Thymus (tissue), 11 donors: ENCODE measurements at regions not wholly inside any gene's neighbourhood (a gene's known extent, or its start where the extent isn't known, plus 50 kb on each side); places are given as distances from the start of the nearest gene placed in this dataset.

Experiments used
- DNase-seq, 9 donors: peaks; one replicate each; pipeline ENCODE4 v3.0.0-alpha.2; 2013; ENCODE audit warnings: low spot score in 9 of 9, low read depth in 6 of 9, missing footprints in 1 of 9
- H3K27ac ChIP-seq, 2 donors: one replicate each; pipeline ENCODE4 v1.5.1; 2013; ENCODE audit warnings: control low read depth in 1 of 2, low read depth in 1 of 2, low read length in 1 of 2, mild to moderate bottlenecking in 1 of 2, moderate library complexity in 1 of 2
- H3K27me3 ChIP-seq, 2 donors: one replicate each; pipeline ENCODE4 v1.5.1; 2013; ENCODE audit warnings: low read length in 1 of 2; ENCODE audit not compliant: control insufficient read depth in 2 of 2, insufficient read depth in 1 of 2
- H3K36me3 ChIP-seq, 2 donors: one replicate each; pipeline ENCODE4 v1.5.1; 2013; ENCODE audit warnings: low read length in 1 of 2, mild to moderate bottlenecking in 1 of 2, moderate library complexity in 1 of 2; ENCODE audit not compliant: control insufficient read depth in 2 of 2, insufficient read depth in 2 of 2
- H3K4me1 ChIP-seq, 2 donors: one replicate each; pipeline ENCODE4 v1.5.1; 2013; ENCODE audit warnings: low read length in 2 of 2; ENCODE audit not compliant: control insufficient read depth in 2 of 2, insufficient read depth in 2 of 2
- H3K4me3 ChIP-seq, 2 donors: one replicate each; pipeline ENCODE4 v1.5.1; 2013; ENCODE audit warnings: low read length in 2 of 2, control low read depth in 1 of 2, mild to moderate bottlenecking in 1 of 2
- H3K9me3 ChIP-seq, 2 donors: one replicate each; pipeline ENCODE4 v1.5.1; 2013; ENCODE audit warnings: low read length in 1 of 2, mild to moderate bottlenecking in 1 of 2; ENCODE audit not compliant: control insufficient read depth in 2 of 2, insufficient read depth in 1 of 2
- WGBS: extraction: QIAGEN DNeasy Blood & Tissue Kit; methylation state at CpG from one replicate; pipeline ENCODE4 v1.1.7; 2013; 5-methylcytosine and 5-hydroxymethylcytosine counted together
- donor health status: healthy.

DNA sequence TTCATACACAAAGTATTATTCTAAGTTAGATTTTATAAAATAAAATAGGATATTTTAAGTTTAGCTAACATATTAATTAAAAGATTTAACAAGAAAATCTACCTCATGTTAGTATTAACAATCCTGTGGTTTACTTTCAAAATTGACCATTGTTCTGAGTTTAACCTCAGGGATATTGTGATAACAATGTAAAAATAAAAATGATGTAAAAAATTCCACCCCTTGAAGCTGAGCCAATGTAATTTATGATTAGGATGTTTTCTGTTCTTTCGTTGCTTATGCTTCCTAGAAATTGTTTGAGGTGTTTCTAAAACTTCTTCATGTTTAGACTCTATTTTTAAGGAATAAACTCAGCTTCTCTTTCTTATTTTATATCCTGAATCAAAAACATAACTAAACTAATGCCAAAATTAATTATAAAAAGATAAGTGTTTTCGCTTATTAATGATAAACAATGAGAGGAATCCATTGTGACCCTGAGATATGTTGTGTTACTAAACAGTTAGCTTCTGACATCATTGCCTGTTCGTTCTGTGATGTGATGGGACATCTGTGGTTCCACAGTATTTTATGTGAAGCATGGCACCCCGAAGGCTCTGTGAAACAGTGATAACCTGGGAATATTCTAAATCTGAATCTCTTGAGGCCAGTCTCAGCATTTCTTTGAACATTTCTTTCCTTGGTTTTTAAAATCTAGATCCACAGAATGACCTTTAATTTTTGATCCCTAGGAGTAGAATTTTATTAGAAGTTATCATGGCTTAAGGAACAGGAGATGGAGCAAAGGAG, 340.8 kb downstream of the ARL4A start:
- no peak overlapping the region for H3K27ac ChIP-seq
- H3K4me1 ChIP-seq, result no peaks in the 10 kb centered on the region
- WGBS, result 86% methylated on average over 4 of the region's 4 CpGs
- H3K9me3 ChIP-seq, result no peaks in the 10 kb centered on the region
- no peak for DNase-seq
- H3K36me3 ChIP-seq, result no peaks in the 10 kb centered on the region
- no peaks in the 10 kb centered on the region for H3K27me3 ChIP-seq
- no peak overlapping the region for H3K4me3 ChIP-seq

- 85% methylated on average over 2 of the region's 2 CpGs for WGBS
- Histone ChIP-seq H3K9me3 (no peaks in the 10 kb centered on the region), H3K4me3 (no peak overlapping the region), H3K27ac (no peak overlapping the region), H3K4me1 (no peaks in the 10 kb centered on the region), H3K36me3 (no peaks in the 10 kb centered on the region), H3K27me3 (no peaks in the 10 kb centered on the region)
- no peak for DNase-seq
Observed at GRCh38 chr7:13028825-13029099, 341.3 kb downstream of the ARL4A start.

- no peak for DNase-seq
- H3K27ac ChIP-seq, result no peak overlapping the region
- 92% methylated on average over 3 of the region's 3 CpGs for WGBS
Observed at GRCh38 chr7:13031468-13031867, 344.0 kb downstream of the ARL4A start.

GRCh38 chr7:13032084-13032483, 344.7 kb downstream of the ARL4A start:
- Histone ChIP-seq H3K27ac (no peak overlapping the region), H3K9me3 (no peaks in the 10 kb centered on the region), H3K36me3 (no peaks in the 10 kb centered on the region), H3K27me3 (no peaks in the 10 kb centered on the region), H3K4me3 (no peak overlapping the region), H3K4me1 (no peaks in the 10 kb centered on the region)
- WGBS, result 97% methylated on average over 2 of the region's 2 CpGs
- no peak for DNase-seq

More at GRCh38 chr7:13031468-13031867, 344.0 kb downstream of the ARL4A start:
- Histone ChIP-seq H3K36me3 (no peaks in the 10 kb centered on the region), H3K4me1 (no peaks in the 10 kb centered on the region), H3K4me3 (no peak overlapping the region), H3K27me3 (no peaks in the 10 kb centered on the region), H3K9me3 (no peaks in the 10 kb centered on the region)

- 85% methylated on average over 2 of the region's 2 CpGs for WGBS
- no peak for DNase-seq
- no peaks in the 10 kb centered on the region for H3K4me1 ChIP-seq
- H3K9me3 ChIP-seq, result no peaks in the 10 kb centered on the region
- H3K36me3 ChIP-seq, result no peaks in the 10 kb centered on the region
- no peak overlapping the region for H3K27ac ChIP-seq
- H3K4me3 ChIP-seq, result no peak overlapping the region
- no peaks in the 10 kb centered on the region for H3K27me3 ChIP-seq
Observed at GRCh38 chr7:13032576-13032975, 345.1 kb downstream of the ARL4A start.

- Histone ChIP-seq H3K4me3 (no peak overlapping the region), H3K36me3 (no peaks in the 10 kb centered on the region), H3K9me3 (no peaks in the 10 kb centered on the region), H3K27ac (no peak overlapping the region), H3K27me3 (no peaks in the 10 kb centered on the region), H3K4me1 (no peaks in the 10 kb centered on the region)
- WGBS, result 100% methylated on average over 1 of the region's 1 CpG
- no peak for DNase-seq
Observed at GRCh38 chr7:13034693-13035092, 347.3 kb downstream of the ARL4A start.

- 91% methylated on average over 4 of the region's 4 CpGs for WGBS
- no peak for DNase-seq
- no peaks in the 10 kb centered on the region for H3K9me3 ChIP-seq
- no peak overlapping the region for H3K4me3 ChIP-seq
- no peak overlapping the region for H3K27ac ChIP-seq
- H3K27me3 ChIP-seq, result no peaks in the 10 kb centered on the region
- no peaks in the 10 kb centered on the region for H3K36me3 ChIP-seq
- no peaks in the 10 kb centered on the region for H3K4me1 ChIP-seq
Observed at GRCh38 chr7:13035233-13035632, 347.8 kb downstream of the ARL4A start.

DNA sequence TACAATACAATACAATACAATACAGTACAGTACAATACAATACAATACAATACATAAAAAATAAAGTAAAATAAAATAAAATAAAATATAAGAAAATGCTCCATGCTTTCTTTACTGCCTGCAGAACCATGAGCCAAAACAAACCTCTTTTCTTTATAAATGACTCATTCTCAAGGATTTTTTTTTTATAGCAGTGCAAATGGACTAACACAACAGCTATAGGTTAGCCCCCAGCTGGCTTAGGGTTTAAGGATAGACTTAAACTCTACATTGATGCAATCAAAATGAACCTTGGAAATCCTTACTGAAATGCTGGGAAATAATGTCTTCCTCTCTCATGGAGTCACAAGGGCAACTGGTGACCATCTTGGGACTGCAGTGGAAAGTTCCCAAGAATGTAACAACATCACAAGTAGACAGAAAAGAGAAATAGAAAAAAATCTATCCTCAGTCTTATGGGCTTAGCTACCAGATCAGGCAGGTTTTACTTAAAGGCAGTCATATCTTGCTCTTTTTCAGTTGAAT, 348.9 kb downstream of the ARL4A start:
- no peak for DNase-seq
- H3K4me3 ChIP-seq, result no peak overlapping the region
- no peaks in the 10 kb centered on the region for H3K4me1 ChIP-seq
- no peaks in the 10 kb centered on the region for H3K36me3 ChIP-seq
- no peaks in the 10 kb centered on the region for H3K27me3 ChIP-seq
- H3K9me3 ChIP-seq, result no peaks in the 10 kb centered on the region
- no peak overlapping the region for H3K27ac ChIP-seq

- WGBS, result 79% methylated on average over 1 of the region's 1 CpG
- no peak for DNase-seq
- Histone ChIP-seq H3K27me3 (no peaks in the 10 kb centered on the region), H3K4me3 (no peak overlapping the region), H3K4me1 (no peaks in the 10 kb centered on the region), H3K36me3 (no peaks in the 10 kb centered on the region), H3K27ac (no peak overlapping the region), H3K9me3 (no peaks in the 10 kb centered on the region)
Observed at GRCh38 chr7:13037216-13037615, 349.8 kb downstream of the ARL4A start.
